GM12878 (cell line): ENCODE measurements at regions not wholly inside any gene's neighbourhood (a gene's known extent, or its start where the extent isn't known, plus 50 kb on each side); places are given as distances from the start of the nearest gene placed in this dataset.

Experiments
- ATAC-seq: fragments of 200-7000 bp; cut with Tn5 transposase; 3 replicates; pipeline ENCODE4 v1.9.1; 2020; ENCODE audit warnings: mild to moderate bottlenecking, moderate library complexity
- BruUV-seq: library from RNA; stranded (reverse); fragments of 400-500 nt; replicated peaks from 2 replicates; lab custom pipeline; 2021; lab: Mats Ljungman, UMichigan
- CTCF ChIA-PET: fragments of 300-600 bp; sonication (Branson Sonifier 250); formaldehyde crosslinking; extraction: SDS; loops from one replicate; lab custom pipeline; 2021; ENCODE audit warnings: inconsistent platforms; lab: Yijun Ruan, JAX
- POLR2A ChIA-PET: fragments of 350-600 bp; formaldehyde crosslinking; extraction: SDS; loops from one replicate; lab custom pipeline; 2021; ENCODE audit warnings: inconsistent platforms; lab: Charles Lee
- RAD21 ChIA-PET: fragments of 300-600 bp; sonication (Branson Sonifier 250); formaldehyde crosslinking; loops from one replicate; lab custom pipeline; 2023; ENCODE audit warnings: antibody characterized with exemption; ENCODE audit not compliant: unreplicated experiment; lab: Charles Lee
- SMC1A ChIA-PET: fragments of 300-600 bp; sonication (Branson Sonifier 250); formaldehyde crosslinking; loops from one replicate; lab custom pipeline; 2023; ENCODE audit not compliant: unreplicated experiment, uncharacterized antibody; lab: Charles Lee
- DNase-seq: peaks from one replicate; pipeline ENCODE4 v3.0.0-alpha.2; 2011; ENCODE audit warnings: low read depth, low spot score
- FAIRE-seq: peaks from 3 replicates; lab custom pipeline; 2011; peaks lifted over from hg19 to GRCh38; lab: Jason Lieb, UNC
- H2AFZ ChIP-seq: 2 replicates; pipeline ENCODE4 v1.6.0; 2011; ENCODE audit warnings: low read depth, low read length, control low read depth; ENCODE audit not compliant: control insufficient read depth
- H3K27ac ChIP-seq: 2 replicates; pipeline ENCODE4 v1.5.1; 2011; ENCODE audit warnings: control low read depth; ENCODE audit not compliant: control insufficient read depth, insufficient read depth
- H3K27me3 ChIP-seq, 2 experiments: replicated peaks in 1 of 2; 2 replicates each; pipeline versions ENCODE4 v1.6.0 to v1.6.1; 2011; ENCODE audit warnings: low read length in 1 of 2; ENCODE audit not compliant: control insufficient read depth in 2 of 2, insufficient read depth in 2 of 2
- H3K36me3 ChIP-seq, 2 experiments: 2 replicates each; pipeline ENCODE4 v1.5.1; 2011; ENCODE audit warnings: low read length in 1 of 2; ENCODE audit not compliant: control insufficient read depth in 2 of 2, insufficient read depth in 2 of 2
- H3K4me1 ChIP-seq: 2 replicates; pipeline ENCODE4 v1.6.1; 2011; ENCODE audit warnings: mild to moderate bottlenecking, low read length, moderate library complexity, mixed read lengths; ENCODE audit not compliant: control insufficient read depth, insufficient read depth
- H3K4me2 ChIP-seq: 2 replicates; pipeline ENCODE4 v1.6.0; 2011; ENCODE audit warnings: control low read depth; ENCODE audit not compliant: control insufficient read depth, insufficient read depth
- H3K4me3 ChIP-seq: fragments of 200-600 bp; sonication (generic); 2 replicates; pipeline ENCODE4 v1.5.1; 2016
- H3K79me2 ChIP-seq: 2 replicates; pipeline ENCODE4 v1.6.0; 2011; ENCODE audit warnings: low read length; ENCODE audit not compliant: control insufficient read depth, insufficient read depth
- H3K9ac ChIP-seq: 2 replicates; pipeline ENCODE4 v1.8.0; 2011; ENCODE audit warnings: low read length, control low read depth, mixed read lengths; ENCODE audit not compliant: control insufficient read depth, insufficient read depth
- H3K9me3 ChIP-seq: replicated peaks from 3 replicates; pipeline ENCODE4 v1.5.1; 2011; ENCODE audit warnings: mild to moderate bottlenecking, low read length; ENCODE audit not compliant: control insufficient read depth, insufficient read depth
- H4K20me1 ChIP-seq: 2 replicates; pipeline ENCODE4 v1.6.0; 2011; ENCODE audit not compliant: control insufficient read depth, insufficient read depth
- EP300 ChIP-seq, 2 experiments: fragments of 150-350 bp in 1 of 2; IDR thresholded peaks; 2 replicates each; pipeline ENCODE4 v1.6.1; 2011 to 2012; ENCODE audit warnings: low read depth in 2 of 2, low read length in 2 of 2, borderline replicate concordance in 1 of 2, improper control_type of control experiment in 1 of 2, inconsistent platforms in 1 of 2; ENCODE audit not compliant: control insufficient read depth in 1 of 2
- KAT2A ChIP-seq: conservative IDR thresholded peaks from 2 replicates; pipeline ENCODE4 v1.6.1; 2011; ENCODE audit warnings: low read depth, low read length; ENCODE audit not compliant: control insufficient read depth
- PAX8 ChIP-seq: fragments of 450-650 bp; IDR thresholded peaks from 2 replicates; pipeline ENCODE4 v1.6.1; 2017; ENCODE audit warnings: mild to moderate bottlenecking, moderate library complexity
- SIX5 ChIP-seq: IDR thresholded peaks from 2 replicates; pipeline ENCODE4 v1.6.1; 2011; ENCODE audit warnings: mild to moderate bottlenecking, low read depth, low read length, moderate library complexity; ENCODE audit not compliant: severe bottlenecking
- SPI1 ChIP-seq: IDR thresholded peaks from 2 replicates; pipeline ENCODE4 v1.6.1; 2011; ENCODE audit warnings: low read depth, mild to moderate bottlenecking, low read length, moderate library complexity, borderline replicate concordance; ENCODE audit not compliant: insufficient read depth
- TCF7 ChIP-seq: IDR thresholded peaks from 2 replicates; pipeline ENCODE4 v1.6.1; 2014; ENCODE audit warnings: antibody characterized with exemption, borderline replicate concordance
- WGBS: methylation state at CpG from one replicate; pipeline ENCODE4 v1.1.6; 2016; ENCODE audit warnings: low lambda C conversion rate; ENCODE audit not compliant: insufficient replicate concordance, insufficient coverage; ENCODE audit errors: missing lambda C conversion rate; 5-methylcytosine and 5-hydroxymethylcytosine counted together
- in situ Hi-C: fragments of 300-500 bp; cut with MboI; formaldehyde crosslinking; loops from 9 replicates; pipeline ENCODE4 v1.14.3; 2018; ENCODE audit warnings: mixed read lengths
- intact Hi-C: fragments of 100-400 bp; cut with micrococcal nuclease; formaldehyde crosslinking; loops from one replicate; pipeline ENCODE4 v1.14.2; 2022; ENCODE audit not compliant: unreplicated experiment
- TF ChIP-seq, protein P1 (sequence below): fragments of 450-650 bp; IDR thresholded peaks from 2 replicates; pipeline ENCODE4 v1.6.1; 2017; ENCODE audit warnings: mild to moderate bottlenecking

DNA sequence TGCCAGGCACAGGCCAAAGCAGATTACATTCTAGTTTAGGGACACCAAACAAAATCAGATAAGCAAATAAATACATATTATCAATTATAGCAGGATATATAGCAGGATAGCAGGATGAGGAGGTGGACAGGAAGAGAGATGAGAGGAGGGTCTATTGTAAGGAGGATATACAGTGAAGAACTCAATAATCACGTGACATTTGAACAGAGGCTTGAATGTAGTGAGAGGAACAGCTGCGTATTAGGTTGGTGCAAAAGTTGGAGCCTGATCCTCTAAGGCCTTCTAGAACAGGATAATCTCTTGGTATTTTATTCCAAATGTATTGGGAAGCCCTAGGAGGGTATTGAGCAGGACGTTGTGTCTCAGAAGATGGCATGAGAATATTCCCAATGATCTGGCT lies 136.7 kb downstream of the CYLD start (continued):
- TF ChIP-seq, protein P1, sequence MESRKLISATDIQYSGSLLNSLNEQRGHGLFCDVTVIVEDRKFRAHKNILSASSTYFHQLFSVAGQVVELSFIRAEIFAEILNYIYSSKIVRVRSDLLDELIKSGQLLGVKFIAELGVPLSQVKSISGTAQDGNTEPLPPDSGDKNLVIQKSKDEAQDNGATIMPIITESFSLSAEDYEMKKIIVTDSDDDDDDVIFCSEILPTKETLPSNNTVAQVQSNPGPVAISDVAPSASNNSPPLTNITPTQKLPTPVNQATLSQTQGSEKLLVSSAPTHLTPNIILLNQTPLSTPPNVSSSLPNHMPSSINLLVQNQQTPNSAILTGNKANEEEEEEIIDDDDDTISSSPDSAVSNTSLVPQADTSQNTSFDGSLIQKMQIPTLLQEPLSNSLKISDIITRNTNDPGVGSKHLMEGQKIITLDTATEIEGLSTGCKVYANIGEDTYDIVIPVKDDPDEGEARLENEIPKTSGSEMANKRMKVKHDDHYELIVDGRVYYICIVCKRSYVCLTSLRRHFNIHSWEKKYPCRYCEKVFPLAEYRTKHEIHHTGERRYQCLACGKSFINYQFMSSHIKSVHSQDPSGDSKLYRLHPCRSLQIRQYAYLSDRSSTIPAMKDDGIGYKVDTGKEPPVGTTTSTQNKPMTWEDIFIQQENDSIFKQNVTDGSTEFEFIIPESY: no peak
- no peak for TF ChIP-seq PAX8
- no peak for TF ChIP-seq TCF7
- TF ChIP-seq SIX5: no peak

DNA sequence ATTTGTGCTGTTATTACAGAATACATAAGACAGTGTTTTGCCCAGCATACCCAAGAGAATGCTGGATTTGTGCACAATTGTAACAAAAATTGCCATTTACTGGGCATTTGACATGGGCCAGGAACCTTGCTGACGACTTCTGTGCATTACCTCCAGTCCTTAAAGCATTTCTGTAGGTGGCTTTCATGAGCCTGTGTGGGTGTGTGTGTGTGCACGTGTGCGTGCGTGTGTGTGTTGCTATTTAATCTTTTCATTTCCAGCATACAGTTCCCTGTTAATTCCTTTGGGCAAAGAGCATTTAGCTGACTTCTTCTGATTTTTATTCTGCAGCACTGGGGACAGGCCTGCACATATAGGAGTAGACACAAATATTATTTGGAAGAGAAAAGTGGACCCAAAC lies 134.4 kb downstream of the CYLD start:
- 7% methylated on average over 4 of the region's 4 CpGs for WGBS
- RAD21 ChIA-PET: no interaction called here
- no peak overlapping the region for H2AFZ ChIP-seq
- H3K9me3 ChIP-seq: no peaks in the 10 kb centered on the region
- H3K27me3 ChIP-seq: no peaks in the 10 kb centered on the region; a peak in 1 of 4 replicates
- CTCF ChIA-PET: interaction anchor here (0.6 to 1.3 kb wide), 2 partner anchors 16 to 70 kb away, joined by 3 read pairs; no protein-coding TSS in a partner anchor
- no peaks in the 10 kb centered on the region for H3K36me3 ChIP-seq
- in situ Hi-C loops (no loop called here), intact Hi-C loops (no loop called here)
- TF ChIP-seq EP300 (IDR thresholded peaks at IDR 0.05; ENCODE audit: borderline replicate concordance in 1 of 2, control insufficient read depth in 1 of 2, low read depth in 2 of 2, low read length in 2 of 2) (no peak), SPI1 (no peak), KAT2A (no peak)
- H4K20me1 ChIP-seq: no peaks in the 10 kb centered on the region
- ATAC-seq (no peak), FAIRE-seq (no peak), DNase-seq (no peak)
- no peak overlapping the region for H3K27ac ChIP-seq
- no peak overlapping the region for H3K9ac ChIP-seq
- POLR2A ChIA-PET: no interaction called here
- SMC1A ChIA-PET: no interaction called here
- H3K79me2 ChIP-seq: no peaks in the 10 kb centered on the region
- no peak overlapping the region for H3K4me3 ChIP-seq
- no TSS peak for BruUV-seq
- no peaks in the 10 kb centered on the region for H3K4me1 ChIP-seq
- H3K4me2 ChIP-seq: no peak overlapping the region
